ENCODE measurements at regions not wholly inside any gene's neighbourhood (a gene's known extent, or its start where the extent isn't known, plus 50 kb on each side); places are given as distances from the start of the nearest gene placed in this dataset.

DNA sequence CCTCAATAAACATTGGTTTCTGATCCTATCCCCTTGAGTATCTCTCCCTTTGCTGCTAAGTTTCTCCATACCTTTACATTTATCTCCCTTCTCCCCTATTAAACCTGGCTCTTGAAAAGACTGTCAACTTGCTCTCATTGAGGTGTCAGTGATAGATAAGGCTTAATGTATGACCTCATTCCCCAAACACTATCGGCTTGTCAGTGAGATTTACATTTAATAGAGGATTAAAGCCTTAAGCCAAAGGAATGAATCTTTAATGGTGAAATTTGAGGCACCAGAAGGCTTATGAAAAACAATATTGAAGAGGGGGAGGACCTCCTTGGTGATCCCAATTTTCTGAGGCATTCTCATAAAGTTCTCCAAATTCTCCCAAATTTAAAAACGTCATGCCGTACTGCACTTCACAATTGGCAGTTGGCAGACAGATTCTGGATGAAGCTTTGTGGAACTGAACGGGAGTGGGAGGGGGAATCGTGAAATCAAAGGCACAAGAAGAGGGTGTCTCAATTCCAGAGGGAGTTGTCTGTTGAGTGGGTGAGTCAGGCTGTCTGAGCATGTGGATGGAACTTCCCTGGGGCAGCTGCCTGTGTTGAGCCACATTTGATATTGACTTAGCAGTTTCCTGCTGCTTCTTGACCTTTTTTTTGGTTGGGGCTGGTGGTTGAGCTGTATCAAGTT is 478.8 kb downstream of the NPIPA7 start:
- TF ChIP-seq EZH2phosphoT487 (conservative IDR thresholded peaks at IDR 0.05; ENCODE audit: low read length) = no peak
- TF ChIP-seq, protein P1, sequence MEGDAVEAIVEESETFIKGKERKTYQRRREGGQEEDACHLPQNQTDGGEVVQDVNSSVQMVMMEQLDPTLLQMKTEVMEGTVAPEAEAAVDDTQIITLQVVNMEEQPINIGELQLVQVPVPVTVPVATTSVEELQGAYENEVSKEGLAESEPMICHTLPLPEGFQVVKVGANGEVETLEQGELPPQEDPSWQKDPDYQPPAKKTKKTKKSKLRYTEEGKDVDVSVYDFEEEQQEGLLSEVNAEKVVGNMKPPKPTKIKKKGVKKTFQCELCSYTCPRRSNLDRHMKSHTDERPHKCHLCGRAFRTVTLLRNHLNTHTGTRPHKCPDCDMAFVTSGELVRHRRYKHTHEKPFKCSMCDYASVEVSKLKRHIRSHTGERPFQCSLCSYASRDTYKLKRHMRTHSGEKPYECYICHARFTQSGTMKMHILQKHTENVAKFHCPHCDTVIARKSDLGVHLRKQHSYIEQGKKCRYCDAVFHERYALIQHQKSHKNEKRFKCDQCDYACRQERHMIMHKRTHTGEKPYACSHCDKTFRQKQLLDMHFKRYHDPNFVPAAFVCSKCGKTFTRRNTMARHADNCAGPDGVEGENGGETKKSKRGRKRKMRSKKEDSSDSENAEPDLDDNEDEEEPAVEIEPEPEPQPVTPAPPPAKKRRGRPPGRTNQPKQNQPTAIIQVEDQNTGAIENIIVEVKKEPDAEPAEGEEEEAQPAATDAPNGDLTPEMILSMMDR (IDR thresholded peaks at IDR 0.05; ENCODE audit: insufficient read depth, low read length, poor library complexity, severe bottlenecking) = no peak

Data from SU-DHL-6 (cell line).